Fibroblast of pulmonary artery (primary cell): ENCODE measurements at regions not wholly inside any gene's neighbourhood (a gene's known extent, or its start where the extent isn't known, plus 50 kb on each side); places are given as distances from the start of the nearest gene placed in this dataset.

Source experiments
- DNase-seq: peaks from one replicate; pipeline ENCODE4 v3.0.0-alpha.2; 2010; ENCODE audit warnings: low read depth
- H3K4me3 ChIP-seq: replicated peaks from 2 replicates; pipeline ENCODE4 v1.5.1; 2011; ENCODE audit warnings: low read depth, mild to moderate bottlenecking, control low read depth, low read length, moderate library complexity
- TF ChIP-seq, protein P1 (sequence below): IDR thresholded peaks from 2 replicates; pipeline ENCODE4 v1.5.1; 2011; ENCODE audit warnings: mild to moderate bottlenecking, control low read depth, low read length, inconsistent platforms; ENCODE audit errors: missing control alignments

DNA sequence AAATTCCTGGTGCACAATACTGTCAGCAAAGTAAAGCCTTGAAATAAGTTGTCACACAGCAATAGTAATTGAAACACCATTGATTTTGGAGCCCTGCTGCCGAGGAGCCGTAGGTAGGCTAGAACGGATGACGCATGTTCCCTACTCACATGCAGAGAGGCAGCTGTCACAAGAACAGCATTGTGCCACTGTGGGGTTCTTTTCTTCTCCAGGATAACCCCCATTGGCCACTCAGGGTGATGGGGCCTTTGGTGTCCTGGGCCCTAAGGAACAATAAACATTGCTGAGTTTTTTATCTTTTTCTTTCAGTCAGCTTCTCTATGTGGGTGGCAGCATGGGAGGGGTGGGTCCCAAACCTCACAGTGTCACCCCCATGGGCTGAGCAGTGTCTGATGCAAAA is 542.3 kb downstream of the BCOR start:
- DNase-seq = no peak
- H3K4me3 ChIP-seq = no peak overlapping the region
- TF ChIP-seq, protein P1, sequence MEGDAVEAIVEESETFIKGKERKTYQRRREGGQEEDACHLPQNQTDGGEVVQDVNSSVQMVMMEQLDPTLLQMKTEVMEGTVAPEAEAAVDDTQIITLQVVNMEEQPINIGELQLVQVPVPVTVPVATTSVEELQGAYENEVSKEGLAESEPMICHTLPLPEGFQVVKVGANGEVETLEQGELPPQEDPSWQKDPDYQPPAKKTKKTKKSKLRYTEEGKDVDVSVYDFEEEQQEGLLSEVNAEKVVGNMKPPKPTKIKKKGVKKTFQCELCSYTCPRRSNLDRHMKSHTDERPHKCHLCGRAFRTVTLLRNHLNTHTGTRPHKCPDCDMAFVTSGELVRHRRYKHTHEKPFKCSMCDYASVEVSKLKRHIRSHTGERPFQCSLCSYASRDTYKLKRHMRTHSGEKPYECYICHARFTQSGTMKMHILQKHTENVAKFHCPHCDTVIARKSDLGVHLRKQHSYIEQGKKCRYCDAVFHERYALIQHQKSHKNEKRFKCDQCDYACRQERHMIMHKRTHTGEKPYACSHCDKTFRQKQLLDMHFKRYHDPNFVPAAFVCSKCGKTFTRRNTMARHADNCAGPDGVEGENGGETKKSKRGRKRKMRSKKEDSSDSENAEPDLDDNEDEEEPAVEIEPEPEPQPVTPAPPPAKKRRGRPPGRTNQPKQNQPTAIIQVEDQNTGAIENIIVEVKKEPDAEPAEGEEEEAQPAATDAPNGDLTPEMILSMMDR = no peak

DNA sequence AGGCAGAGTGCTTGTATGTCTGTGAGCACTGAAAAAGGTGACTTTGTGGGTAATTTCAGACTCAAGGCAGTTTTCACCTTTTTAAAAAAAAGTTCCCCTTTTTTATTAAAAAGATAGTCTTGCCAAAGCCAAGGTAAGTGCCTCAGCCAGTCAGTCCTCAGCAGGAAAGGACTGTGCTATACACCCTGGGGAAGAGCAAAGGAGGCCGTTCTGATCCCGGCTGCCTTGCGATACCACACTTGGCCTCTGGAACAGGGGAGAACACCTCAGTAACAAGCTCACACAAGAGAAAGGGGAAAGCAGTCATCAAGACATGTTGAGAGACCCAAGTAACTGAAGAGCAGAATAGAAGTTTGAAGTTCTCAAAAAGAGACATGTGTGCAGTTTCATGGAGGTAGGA is 541.7 kb downstream of the BCOR start:
- no peak for DNase-seq
- no peak overlapping the region for H3K4me3 ChIP-seq
- TF ChIP-seq, protein P1 = no peak

DNA sequence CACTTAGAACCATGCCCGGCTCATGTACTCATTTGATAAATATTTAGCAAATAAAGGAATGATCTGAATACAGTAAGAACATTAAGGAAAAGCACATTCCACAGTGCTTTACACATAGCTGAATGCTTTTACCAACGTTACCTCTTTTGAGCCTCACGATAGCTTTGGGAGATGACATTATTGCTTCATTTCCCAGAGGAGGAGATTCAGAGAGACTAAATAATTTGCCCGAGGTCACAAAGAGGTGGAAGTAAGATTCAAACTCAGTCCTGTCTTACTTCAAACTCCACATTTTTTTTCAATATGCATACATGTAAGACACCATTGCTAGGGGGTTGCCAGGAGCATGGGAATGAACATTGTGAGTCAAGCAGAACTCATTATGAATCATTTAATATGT is 538.5 kb downstream of the BCOR start:
- no peak for DNase-seq
- no peak overlapping the region for H3K4me3 ChIP-seq
- TF ChIP-seq, protein P1 = no peak

DNA sequence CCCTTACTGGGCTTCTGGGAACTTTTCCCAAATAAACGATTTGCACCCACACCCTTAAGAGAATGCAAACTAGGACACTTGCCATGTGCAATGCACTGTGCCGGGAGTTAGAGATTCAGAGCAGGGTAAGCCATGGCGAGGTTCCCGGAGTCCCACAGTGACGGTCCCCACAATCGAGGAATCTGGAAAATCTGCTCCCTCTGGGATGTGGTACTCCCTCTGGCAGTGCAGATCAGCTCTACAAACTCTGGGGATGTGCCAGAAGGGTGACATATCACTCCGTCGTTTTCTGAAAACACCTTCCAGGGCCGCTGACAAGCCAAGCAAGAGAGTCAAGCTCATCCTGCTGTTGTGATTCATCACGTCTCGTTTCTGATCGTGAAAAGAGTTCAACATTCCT is 537.5 kb downstream of the BCOR start:
- no peak for DNase-seq
- no peak overlapping the region for H3K4me3 ChIP-seq
- TF ChIP-seq, protein P1 = no peak

DNA sequence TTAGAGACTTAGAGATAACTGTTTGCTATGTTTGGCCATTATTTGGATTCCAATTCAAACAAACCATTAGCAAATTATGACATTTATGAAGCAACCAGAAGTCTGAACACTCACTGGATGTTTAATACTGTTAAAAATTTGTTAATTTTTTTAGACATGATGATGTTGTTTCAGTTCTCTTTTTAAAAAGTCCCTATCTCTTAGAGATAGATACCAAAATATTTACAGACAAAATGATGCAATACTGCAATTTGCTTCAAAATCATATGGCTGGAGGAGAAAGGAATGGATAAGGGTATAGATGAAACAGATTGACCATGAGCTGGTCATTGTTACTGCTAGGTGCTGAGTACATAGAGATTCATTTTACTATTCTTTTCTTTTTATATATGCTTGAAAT is 534.6 kb downstream of the BCOR start:
- TF ChIP-seq, protein P1 = no peak
- H3K4me3 ChIP-seq = no peak overlapping the region

DNA sequence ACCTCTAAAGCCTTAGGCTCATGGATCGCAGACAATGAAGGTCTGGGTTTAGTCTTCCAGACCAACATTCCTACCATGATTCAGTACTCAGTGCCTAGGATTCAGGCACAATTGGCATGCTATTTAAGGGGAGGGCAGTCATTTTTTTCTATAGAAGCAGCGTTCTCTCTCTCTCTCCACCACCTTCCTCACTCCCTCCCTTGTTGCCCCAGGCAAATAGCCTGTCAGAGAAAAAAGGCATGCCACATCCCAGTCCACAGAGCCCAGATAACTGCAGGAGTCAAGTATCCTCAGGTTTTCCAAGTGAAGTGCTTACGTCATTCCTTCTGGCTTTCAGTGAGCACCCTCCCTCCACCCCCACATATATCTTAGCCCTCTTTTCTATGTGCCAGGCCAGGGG is 533.0 kb downstream of the BCOR start:
- no peak overlapping the region for H3K4me3 ChIP-seq
- DNase-seq = no peak
- TF ChIP-seq, protein P1 = no peak

More for the DNA sequence above, 534.6 kb downstream of the BCOR start:
- DNase-seq = no peak

DNA sequence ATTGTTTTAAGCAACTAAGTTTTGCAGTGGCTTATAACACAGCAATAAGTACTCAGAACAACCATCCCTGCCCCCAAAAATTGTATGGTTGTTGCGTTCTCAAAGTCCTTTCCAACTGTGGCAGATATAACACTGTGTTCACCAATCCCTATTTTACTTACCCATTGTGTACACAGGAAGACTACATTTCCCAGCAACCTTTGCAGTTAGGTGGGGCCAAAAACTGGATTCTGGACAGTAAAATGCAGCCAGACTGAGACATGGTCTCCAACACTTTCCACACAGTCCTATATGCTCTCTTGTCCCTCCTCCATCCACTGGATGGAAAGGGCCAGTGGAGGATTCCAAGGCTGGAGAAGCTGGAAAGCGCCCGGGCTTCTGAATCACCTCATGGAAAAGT is 523.6 kb downstream of the BCOR start:
- TF ChIP-seq, protein P1 = no peak
- no peak for DNase-seq
- H3K4me3 ChIP-seq = no peak overlapping the region
